Head of caudate nucleus (tissue), 42 donors: ENCODE measurements at regions not wholly inside any gene's neighbourhood (a gene's known extent, or its start where the extent isn't known, plus 50 kb on each side); places are given as distances from the start of the nearest gene placed in this dataset.

Experiments used
- DNase-seq, 42 donors: peaks; one replicate each; pipeline versions ENCODE4 v3.0.0 to v3.0.0-alpha.2; 2020 to 2021; ENCODE audit warnings: mixed read lengths in 7 of 42
- intact Hi-C: fragments of 100-400 bp; cut with DNase I; formaldehyde crosslinking; loops from one replicate; pipeline ENCODE4 v1.15.0; 2022

GRCh38 chr2:235162082-235162836, 210.4 kb downstream of the SH3BP4 start:
- no peak for DNase-seq
- intact Hi-C loops = no loop called here

GRCh38 chr2:235162837-235163197, 211.0 kb downstream of the SH3BP4 start:
- DNase-seq = no peak

GRCh38 chr2:235165136-235165535, 213.3 kb downstream of the SH3BP4 start:
- no peak for DNase-seq
- intact Hi-C loops = no loop called here

More at GRCh38 chr2:235162837-235163197, 211.0 kb downstream of the SH3BP4 start:
- intact Hi-C loops = no loop called here

- DNase-seq = no peak
- intact Hi-C loops = no loop called here
These were observed 213.8 kb downstream of the SH3BP4 start for GRCh38 chr2:235165631-235166030.

- intact Hi-C loops = no loop called here
- no peak for DNase-seq
These were observed 216.6 kb downstream of the SH3BP4 start for GRCh38 chr2:235168174-235168979.

- DNase-seq = no peak
- intact Hi-C loops = no loop called here
These were observed 218.2 kb downstream of the SH3BP4 start for GRCh38 chr2:235170016-235170415.

GRCh38 chr2:235170536-235171521, 219.0 kb downstream of the SH3BP4 start:
- peak in 5 of 42 donors; percentile 23 to 44 (median 38) for DNase-seq
- intact Hi-C loops = no loop called here

- intact Hi-C loops = no loop called here
These were observed 219.8 kb downstream of the SH3BP4 start for GRCh38 chr2:235171550-235172031.

GRCh38 chr2:235180642-235181041, 228.8 kb downstream of the SH3BP4 start:
- intact Hi-C loops = no loop called here
- no peak for DNase-seq

More at GRCh38 chr2:235171550-235172031, 219.8 kb downstream of the SH3BP4 start:
- no peak for DNase-seq

- no peak for DNase-seq
- intact Hi-C loops = no loop called here
These were observed 232.0 kb downstream of the SH3BP4 start for GRCh38 chr2:235183786-235184185.

GRCh38 chr2:235187806-235188205, 236.0 kb downstream of the SH3BP4 start:
- no peak for DNase-seq
- intact Hi-C loops = no loop called here

GRCh38 chr2:235191486-235191885, 239.7 kb downstream of the SH3BP4 start:
- intact Hi-C loops = no loop called here
- no peak for DNase-seq

GRCh38 chr2:235191978-235192377, 240.2 kb downstream of the SH3BP4 start:
- DNase-seq = no peak
- intact Hi-C loops = no loop called here

GRCh38 chr2:235194351-235194750, 242.5 kb downstream of the SH3BP4 start:
- DNase-seq = peak in 21 of 42 donors; percentile 13 to 79 (median 35)

GRCh38 chr2:235194836-235195235, 243.0 kb downstream of the SH3BP4 start:
- intact Hi-C loops = no loop called here
- no peak for DNase-seq

More at GRCh38 chr2:235194351-235194750, 242.5 kb downstream of the SH3BP4 start:
- intact Hi-C loops = no loop called here

GRCh38 chr2:235195921-235196320, 244.1 kb downstream of the SH3BP4 start:
- intact Hi-C loops = no loop called here
- DNase-seq = peak in 28 of 42 donors; percentile 17 to 73 (median 49)

- peak in 1 of 42 donors; percentile 37 for DNase-seq
- intact Hi-C loops = no loop called here
These were observed 247.3 kb downstream of the SH3BP4 start for GRCh38 chr2:235199128-235199527.

GRCh38 chr2:235200216-235200615, 248.4 kb downstream of the SH3BP4 start:
- intact Hi-C loops = no loop called here
- peak in 1 of 42 donors; percentile 33 for DNase-seq

- intact Hi-C loops = no loop called here
- peak in 1 of 42 donors; percentile 40 for DNase-seq
These were observed 249.9 kb downstream of the SH3BP4 start for GRCh38 chr2:235201756-235202155.
